HG03520 (cell line): ENCODE measurements at regions not wholly inside any gene's neighbourhood (a gene's known extent, or its start where the extent isn't known, plus 50 kb on each side); places are given as distances from the start of the nearest gene placed in this dataset.
"Not testable (repeated sequence)": the region's sequence is repeated elsewhere in the genome, so short reads cannot be mapped to it uniquely, and the experiment has no call there.

Experiments used
- ATAC-seq: cut with Tn5 transposase; IDR thresholded peaks from one replicate; pipeline ENCODE4 v1.9.1; 2021; ENCODE audit warnings: mild to moderate bottlenecking, moderate library complexity; ENCODE audit not compliant: unreplicated experiment

DNA sequence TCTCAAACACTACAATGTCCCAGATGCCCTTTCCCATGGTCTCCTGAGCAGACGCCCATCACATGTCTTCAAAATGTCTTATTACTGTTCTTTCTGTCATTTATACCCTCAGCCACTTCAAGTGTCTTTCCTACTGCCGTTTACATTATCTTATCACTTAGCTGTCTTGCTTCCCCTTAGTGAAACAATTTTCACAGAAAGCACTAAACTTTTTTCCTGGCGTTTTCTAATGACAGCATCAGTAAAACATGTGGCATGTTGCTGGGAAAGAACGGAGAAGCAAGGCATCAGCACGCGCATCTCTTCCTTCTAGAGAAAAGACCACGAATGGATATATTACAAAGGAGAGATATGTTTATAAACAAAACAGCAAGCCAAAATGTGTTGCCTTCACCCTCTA is 189.7 kb upstream of the SLIT2 start:
- ATAC-seq: no peak

DNA sequence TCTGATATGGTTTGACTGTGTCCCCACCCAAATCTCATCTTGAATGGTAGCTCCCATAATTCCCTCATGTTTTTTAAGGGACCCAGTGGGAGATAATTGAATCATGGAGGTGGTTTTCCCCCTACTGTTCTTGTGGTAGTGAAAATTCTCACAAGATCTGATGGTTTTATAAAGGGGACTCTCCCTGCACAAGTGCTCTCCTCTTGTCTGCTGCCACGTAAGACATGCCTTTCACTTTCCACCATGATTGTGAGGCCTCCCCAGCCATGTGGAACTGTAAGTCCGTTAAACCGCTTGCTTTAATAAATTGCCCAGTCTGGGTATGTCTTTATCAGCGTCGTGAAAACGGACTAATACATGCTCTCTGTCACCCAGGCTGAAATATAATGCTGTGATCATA is 200.9 kb upstream of the SLIT2 start:
- no peak for ATAC-seq

DNA sequence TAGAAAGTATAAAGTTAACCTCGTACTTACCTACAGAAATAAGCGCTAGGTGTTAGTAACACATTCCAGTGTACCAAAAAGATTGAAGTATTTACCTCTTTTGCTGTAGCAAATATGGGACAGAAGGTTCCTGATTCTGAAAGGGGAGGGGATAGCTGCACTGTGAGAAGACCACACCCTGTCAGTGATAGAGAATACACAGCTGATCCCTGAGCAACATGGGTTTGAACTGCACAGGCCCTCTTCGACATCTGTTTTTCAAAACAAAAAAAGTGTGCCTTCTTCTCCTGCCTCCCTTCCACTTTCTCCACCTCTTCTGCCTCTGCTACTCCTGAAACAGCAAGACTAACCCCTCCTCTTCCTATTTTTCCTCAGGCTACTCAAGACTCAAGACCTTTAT is 201.8 kb upstream of the SLIT2 start:
- ATAC-seq: no peak

DNA sequence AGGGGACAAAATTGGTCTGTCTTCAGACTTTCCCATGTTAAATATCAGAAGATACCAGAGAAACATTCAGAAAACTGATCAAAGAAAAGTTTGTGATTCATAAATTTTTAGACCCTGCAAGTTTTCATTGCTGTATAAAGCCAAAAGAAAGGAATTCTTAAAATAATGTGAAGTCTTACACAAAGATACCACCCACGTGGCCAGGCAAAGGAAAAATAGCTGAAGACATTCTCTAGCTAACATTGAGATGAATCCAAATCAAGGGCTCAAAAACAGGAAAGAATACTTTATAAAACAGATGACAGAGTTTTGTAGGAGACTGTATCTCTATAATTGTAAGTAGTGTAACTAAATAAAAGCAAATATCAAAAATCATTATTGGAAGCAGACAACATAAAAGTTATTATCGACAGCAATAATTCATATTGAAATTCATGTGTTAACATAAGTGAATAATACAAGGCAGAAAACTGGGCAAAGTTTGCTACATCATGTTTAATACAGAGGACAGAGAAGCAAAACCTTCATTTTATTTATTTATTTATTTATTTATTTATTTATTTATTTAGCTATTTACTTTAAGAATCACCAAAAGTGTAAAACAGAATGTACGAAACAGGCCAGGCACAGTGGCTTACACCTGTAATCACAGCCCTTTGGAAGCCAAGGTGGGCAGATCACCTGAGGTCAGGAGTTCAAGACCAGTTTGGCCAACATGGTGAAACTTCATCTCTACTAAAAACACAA is 204.6 kb upstream of the SLIT2 start:
- ATAC-seq: no peak

DNA sequence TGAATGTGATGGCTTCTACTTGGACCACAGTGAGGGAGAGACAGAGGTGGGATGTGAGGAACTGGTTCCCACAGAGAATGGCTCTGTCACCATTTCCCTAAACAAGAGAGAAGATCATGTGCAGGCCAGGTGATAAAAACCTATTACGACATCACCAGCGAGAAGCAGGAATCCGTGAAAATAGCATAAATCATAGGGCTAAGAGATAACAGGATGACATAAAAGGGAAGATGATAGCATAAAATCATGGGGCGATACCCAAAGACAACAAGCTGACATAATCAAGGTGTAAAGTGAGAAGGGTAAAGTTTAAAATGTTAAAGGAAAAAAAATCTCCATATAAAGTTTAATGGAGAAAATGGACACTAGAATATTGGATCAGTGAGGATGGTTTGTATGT is 205.5 kb upstream of the SLIT2 start:
- no peak for ATAC-seq

DNA sequence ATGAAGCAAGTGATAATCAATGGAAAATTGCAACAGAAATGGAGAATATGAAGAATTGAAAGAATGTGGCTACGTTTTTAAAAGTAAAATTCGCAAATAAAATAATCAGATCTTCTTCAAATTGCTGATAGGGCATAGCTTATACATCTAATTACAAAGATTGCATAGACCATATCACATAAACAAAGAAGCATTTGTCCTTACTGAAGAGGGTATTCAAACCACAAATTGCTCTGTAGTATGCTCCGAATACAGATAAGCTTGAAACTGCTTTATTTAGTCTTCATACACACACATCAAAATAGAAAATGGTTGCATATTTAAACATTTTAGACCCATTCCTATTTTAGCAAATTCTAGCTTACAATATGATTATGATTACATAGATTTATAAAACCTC is 206.7 kb upstream of the SLIT2 start:
- ATAC-seq: no peak

DNA sequence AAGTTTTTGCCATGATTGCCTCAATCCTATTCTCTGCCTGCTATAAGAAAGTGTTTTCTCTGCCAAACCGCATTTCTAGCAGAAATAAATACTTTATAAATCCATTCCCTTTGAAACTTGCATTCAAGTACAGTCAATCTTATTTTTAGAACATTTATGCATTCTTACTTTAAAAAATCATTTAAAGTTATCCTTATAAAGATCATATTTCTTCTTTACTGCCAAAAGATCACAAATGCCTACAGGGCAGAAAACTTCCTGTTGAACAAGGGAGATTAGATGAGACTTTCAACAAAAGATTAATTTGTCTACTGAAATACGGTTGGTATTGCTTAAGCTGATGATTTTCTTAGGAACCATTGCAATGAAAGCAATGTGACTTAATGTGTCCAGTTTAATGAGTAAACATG is 207.2 kb upstream of the SLIT2 start:
- ATAC-seq: no peak

DNA sequence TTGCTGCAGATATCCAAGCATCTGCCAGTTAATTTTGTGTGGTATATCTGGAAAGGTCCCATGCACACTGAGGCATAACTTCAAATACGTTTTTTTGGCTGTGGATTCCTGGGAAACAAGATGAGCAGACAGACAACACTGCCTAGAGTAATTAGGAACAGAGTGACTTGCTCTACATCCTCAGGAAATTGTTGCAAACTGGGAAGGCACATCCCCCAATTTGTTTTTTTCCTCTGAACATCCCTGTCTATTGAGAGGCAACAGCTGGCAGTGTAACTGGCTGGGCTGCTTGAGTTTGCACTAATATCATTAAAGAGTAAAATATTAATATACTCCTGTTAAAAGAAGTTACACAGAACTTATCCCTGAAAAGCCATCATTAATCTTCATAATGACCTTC is 207.7 kb upstream of the SLIT2 start:
- no peak for ATAC-seq

DNA sequence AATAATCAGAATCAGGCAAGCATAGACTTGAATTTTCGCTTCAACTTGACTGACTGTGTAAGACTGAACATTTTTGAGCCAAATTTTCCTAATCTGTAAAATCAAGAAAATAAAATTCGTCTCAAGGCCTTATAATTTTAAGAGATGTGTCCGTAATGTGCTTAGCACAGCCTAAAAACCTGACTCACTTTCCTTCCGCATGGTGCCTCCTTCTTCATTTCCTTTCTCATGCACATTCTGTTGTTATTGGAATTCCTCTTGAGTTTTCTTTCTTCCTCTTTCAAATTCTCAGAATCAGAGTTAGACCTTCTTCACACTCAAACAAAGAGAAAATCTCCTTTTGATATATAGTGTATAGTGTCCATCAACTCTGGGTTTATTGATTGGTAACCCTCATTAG is 208.9 kb upstream of the SLIT2 start:
- ATAC-seq: no peak

DNA sequence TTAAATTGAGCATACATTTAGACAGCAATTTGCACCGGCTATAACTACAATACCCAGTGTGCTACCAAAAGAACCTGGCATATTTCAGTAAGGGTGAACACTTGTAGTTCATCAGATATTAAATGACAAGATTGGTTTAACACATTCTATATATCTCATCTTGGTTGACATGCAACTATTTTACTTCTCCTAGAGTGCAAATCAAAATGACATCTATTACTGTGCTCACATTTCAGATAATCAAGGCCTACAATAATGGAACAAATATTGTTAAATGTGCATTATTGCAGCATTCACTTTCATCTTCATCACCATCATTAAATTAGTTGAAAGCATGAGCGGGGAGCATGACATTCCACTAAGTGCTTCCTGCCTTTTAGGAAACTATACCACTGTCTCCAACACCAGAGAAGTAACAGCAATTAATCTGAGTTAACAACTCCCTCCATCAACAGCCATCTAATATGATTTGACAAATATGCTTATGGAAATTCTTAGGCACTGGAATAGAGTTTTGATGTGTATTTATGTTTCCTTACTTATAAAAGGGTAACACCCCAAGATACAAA is 209.8 kb upstream of the SLIT2 start:
- ATAC-seq: no peak

DNA sequence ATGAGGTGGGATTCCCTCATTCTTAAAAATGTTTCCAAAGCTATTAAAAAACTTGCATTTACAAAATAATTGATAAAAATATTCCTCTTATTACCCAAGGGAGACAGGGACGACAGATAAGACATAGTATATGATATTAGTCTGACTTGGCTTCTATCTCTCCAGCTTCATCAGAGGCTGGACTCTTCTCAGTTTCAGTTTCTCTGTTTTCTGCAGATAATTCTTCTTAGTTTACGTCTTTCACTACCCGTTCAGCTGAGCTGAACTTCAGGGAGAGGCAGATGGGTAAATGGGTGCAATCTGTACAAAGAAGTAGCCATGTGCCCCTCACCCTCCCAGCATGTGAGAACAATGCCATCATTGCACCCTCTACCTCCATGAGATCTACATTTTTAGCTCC is 214.0 kb upstream of the SLIT2 start:
- ATAC-seq: no peak

DNA sequence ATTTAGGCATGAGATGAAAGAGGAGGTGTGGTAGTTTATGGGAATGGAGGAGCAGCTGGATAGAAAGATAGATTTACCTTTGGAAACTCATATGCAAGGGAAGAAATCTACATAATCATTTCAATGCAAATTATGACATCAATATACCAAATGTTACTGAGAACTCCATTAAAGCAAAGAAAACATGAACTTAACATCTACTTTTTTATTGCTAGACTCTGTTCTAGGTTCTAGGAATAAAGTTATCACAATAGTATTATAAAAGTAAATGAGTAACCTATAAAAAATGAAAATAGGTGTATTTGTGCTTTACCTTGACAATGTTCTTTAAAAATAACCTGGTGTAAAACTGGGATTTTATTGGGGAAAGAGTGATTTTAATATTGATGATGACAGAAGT is 221.6 kb upstream of the SLIT2 start:
- ATAC-seq: no peak

DNA sequence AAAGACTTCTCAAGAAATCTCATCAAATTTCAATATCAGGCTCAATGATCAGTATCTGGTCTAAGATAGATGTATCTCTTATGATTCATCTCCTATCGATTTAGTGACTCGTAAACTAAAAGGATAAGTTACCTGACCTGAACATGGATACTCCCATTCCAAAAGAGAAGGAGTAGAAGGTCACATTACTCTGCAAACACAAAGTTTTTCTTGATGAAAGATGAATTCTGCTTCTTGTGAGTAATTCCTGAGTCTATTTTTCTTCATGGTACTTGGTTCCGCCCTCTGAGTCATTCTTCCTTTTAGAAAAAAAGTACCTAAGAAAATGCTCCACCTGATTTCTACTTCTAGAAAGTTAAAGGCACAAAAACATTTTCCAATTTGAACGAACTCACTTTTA is 223.1 kb upstream of the SLIT2 start:
- ATAC-seq: no peak

DNA sequence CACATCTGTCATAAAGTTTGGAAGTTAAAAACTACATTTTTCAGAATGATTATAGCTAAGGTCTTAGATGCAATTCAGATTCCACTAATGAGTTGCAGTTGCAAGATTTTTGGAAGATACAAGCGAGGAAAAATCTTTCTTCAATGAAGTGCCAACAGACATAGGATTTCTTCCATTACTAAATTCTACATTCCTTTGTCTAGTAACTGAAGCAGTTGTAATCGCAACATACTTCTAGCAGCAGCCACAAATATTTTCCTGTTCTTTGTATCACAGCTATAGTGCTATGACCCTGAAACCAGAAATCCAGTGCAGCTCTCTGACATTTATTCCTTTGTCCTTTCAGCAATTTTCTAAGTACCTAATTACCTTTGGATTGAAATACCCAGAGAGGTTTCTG is 225.2 kb upstream of the SLIT2 start:
- ATAC-seq: no peak

DNA sequence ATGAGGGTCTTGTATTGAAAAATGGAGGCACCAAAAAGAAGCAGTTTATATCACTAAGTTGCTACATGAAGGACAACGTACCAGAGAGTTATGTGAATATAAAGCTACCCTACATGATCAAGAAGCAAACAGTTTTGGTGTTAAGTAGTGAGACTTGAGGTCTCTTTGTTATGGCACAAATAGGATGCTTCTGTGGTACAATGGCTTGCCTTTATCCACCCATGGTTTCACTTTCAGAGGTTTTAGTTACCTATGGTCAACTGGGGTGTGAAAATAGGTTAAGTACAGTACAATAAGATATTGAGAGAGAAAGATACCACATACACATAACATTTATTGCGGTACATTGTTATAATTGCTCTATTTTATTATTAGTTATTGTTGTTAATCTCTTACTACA is 229.2 kb upstream of the SLIT2 start:
- no peak for ATAC-seq

DNA sequence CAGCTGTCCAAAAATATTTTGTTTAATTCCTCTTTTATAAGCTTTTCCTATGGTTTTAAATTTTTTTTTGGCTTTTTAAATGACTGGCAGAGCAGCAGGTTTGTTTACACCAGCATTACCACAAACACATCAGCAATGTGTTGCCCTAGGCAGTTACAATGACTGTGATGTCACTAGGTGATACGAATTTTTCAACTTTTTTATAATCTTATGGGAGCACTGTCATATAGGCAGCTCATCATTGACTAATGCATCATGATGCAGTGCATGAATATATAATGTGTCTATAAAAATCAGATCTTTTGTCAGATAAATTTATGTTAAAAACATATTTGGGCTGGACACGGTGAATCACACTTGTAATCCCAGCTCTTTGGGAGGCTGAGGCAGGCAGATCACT is 231.6 kb upstream of the SLIT2 start:
- no peak for ATAC-seq

DNA sequence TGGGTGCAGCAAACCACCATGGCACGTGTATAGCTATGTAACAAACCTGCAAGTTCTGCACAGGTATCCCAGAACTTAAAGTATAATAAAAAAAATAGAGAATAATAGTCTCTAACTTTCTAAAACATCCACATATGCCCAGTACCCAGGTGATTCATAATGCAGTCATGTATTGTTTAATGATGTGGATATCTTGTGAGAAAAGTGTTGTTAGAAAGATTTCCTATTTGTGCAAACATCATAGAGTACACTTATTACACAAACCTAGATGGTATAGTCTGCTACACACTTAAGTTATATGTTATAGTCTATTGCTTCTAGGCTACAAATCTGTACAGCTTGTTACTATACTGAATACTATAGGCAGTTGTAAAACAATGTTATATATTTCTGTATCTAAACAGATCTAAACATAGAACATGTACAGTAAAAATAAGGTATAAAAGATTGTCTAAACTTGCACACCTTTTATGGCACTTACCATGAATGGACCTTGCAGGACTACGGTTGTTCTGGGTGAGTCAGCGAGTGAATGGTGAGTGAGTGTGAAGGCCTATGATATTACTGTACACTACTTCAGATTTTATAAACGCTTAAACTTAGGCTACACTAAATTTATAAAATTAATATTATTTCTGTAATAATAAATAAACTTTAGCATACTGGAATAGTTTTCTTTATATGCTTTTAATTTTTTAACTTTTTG is 232.2 kb upstream of the SLIT2 start:
- ATAC-seq: no peak

DNA sequence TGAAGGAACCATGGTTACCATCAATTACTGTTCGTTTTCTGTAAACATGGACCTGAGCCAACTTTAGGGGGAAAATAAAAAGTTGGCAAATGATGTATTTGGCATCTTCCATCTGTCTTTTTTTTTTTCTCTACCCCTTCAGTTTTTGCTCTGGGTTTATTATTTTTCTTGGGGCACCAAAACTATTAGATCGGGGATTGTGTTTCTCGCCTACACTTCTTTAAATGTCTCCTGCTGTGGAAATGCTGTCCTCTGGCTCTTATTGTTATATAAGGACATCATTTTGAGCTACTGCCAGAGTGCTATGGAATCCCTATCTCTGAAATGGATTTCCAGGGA is 234.0 kb upstream of the SLIT2 start:
- ATAC-seq: no peak

DNA sequence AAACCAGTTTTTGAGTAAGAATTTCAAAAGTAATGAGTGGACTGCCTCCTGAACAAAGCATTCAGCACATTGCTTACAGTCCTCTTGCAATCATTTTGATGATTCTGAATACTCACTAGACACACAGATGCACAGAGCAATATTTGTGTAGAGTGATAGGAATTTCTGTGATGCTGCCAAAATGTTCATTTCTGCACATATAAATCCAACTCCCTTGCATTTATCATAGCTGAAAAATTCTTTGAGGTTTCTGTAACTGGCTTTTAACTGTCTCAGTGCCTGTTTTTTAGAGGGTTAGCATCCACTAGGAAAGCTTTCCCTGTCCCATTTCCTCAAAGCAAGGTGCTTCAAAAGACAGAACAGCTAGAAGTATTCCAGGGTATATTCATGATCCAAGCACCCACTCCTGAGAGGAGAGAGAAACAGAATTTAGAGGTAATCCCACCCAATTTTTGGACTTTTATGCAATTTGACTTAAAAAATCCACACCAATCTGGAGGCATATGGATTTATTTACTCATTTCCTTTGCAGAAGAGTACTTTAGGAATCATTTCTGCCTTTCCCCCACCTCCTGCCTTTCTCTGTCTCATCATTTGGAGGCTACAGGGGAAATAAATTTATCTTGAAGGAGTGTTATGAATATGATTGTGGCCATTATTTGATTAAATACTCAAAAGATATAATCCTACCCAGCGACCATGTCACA is 234.5 kb upstream of the SLIT2 start:
- ATAC-seq: no peak

DNA sequence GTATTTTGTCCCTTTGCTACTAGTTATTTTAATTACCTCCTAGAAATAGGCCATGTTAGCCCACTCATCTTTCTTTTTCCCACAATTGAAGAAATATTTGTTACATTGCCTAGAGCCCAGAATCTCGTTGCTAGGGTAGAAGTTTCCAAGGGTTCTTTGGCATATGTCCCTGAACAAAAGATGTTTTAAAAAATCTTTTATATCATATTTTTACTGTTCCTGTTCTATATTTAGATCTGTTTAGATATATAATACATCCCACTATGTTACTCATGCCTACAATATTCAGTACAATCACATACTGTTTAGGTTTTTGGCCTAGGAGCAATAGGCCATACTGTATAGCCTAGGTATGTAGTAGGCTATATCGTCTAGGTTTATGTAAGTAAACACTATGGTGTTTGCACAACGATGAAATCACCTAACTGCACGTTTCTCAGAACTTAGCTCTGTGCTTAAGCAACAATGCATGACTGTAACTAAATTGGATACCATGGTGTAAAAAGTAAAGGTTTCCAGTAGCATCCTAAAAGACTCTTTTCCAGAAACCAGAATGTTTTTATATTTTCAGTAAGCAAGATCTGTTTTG is 236.0 kb upstream of the SLIT2 start:
- ATAC-seq: no peak

DNA sequence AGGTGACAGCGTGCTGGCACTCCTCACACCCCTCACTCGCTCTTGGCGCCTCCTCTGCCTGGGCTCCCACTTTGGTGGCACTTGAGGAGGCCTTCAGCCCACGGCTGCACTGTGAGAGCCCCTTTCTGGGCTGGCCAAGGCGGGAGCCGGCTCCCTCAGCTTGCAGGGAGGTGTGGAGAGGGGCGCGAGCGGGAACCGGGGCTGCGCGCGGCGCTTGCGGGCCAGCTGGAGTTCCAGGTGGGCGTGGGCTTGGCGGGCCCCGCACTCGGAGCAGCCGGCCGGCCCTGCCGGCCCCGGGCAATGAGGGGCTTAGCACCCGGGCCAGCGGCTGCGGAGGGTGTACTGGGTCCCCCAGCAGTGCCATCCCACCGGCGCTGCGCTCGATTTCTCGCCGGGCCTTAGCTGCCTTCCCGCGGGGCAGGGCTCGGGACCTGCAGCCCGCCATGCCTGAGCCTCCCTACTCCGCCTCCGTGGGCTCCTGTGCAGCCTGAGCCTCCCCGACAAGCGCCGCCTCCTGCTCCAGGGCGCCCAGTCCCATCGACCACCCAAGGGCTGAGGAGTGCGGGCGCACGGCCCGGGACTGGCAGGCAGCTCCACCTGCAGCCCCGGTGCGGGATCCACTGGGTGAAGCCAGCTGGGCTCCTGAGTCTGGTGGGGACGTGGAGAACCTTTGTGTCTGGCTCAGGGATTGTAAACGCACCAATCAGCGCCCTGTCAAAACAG is 247.7 kb upstream of the SLIT2 start:
- not testable (repeated sequence) for ATAC-seq
